PC-9 (cell line): ENCODE measurements at regions not wholly inside any gene's neighbourhood (a gene's known extent, or its start where the extent isn't known, plus 50 kb on each side); places are given as distances from the start of the nearest gene placed in this dataset.

Source experiments
- BruUV-seq: library from RNA; stranded (reverse); fragments of 400-500 nt; replicated peaks from 2 replicates; lab custom pipeline; 2021; lab: Mats Ljungman, UMichigan
- CTCF ChIA-PET: fragments of 300-600 bp; sonication (Branson Sonifier 250); formaldehyde crosslinking; loops from one replicate; lab custom pipeline; 2022; ENCODE audit warnings: antibody characterized with exemption; lab: Charles Lee
- POLR2A ChIA-PET: fragments of 300-600 bp; sonication (Branson Sonifier 250); formaldehyde crosslinking; loops from one replicate; lab custom pipeline; 2022; ENCODE audit warnings: antibody characterized with exemption; ENCODE audit not compliant: unreplicated experiment; lab: Charles Lee
- DNase-seq, 2 experiments: peaks; one replicate each; pipeline versions ENCODE4 v3.0.0 to v3.0.0-alpha.2; 2015 to 2022; ENCODE audit warnings: mixed read lengths in 1 of 2
- H2AFZ ChIP-seq: fragments of 200-600 bp; sonication (generic); 2 replicates; pipeline ENCODE4 v1.8.1; 2017; ENCODE audit warnings: antibody characterized with exemption
- H3F3A ChIP-seq: fragments of 200-600 bp; sonication (generic); 2 replicates; pipeline ENCODE4 v1.8.1; 2017; ENCODE audit warnings: antibody characterized with exemption, mild to moderate bottlenecking, low read depth; ENCODE audit not compliant: insufficient read depth
- H3K27ac ChIP-seq: fragments of 200-600 bp; sonication (generic); 2 replicates; pipeline ENCODE4 v1.6.1; 2016; ENCODE audit warnings: mixed run types
- H3K27me3 ChIP-seq: fragments of 200-600 bp; sonication (generic); 2 replicates; pipeline ENCODE4 v1.6.1; 2016; ENCODE audit warnings: low read depth, mixed run types; ENCODE audit not compliant: insufficient read depth
- H3K36me3 ChIP-seq: fragments of 200-600 bp; sonication (generic); 2 replicates; pipeline ENCODE4 v1.6.1; 2016; ENCODE audit warnings: low read depth, mixed run types
- H3K4me1 ChIP-seq: fragments of 200-600 bp; sonication (generic); replicated peaks from 2 replicates; pipeline ENCODE4 v1.6.1; 2016; ENCODE audit warnings: mixed run types; ENCODE audit not compliant: insufficient read depth
- H3K4me2 ChIP-seq: fragments of 200-600 bp; sonication (generic); 2 replicates; pipeline ENCODE4 v1.6.1; 2017; ENCODE audit warnings: mixed run types
- H3K4me3 ChIP-seq: fragments of 200-600 bp; sonication (generic); 2 replicates; pipeline ENCODE4 v1.6.1; 2016; ENCODE audit warnings: mixed run types
- H3K79me2 ChIP-seq: fragments of 200-600 bp; sonication (generic); 2 replicates; pipeline ENCODE4 v1.6.1; 2017; ENCODE audit warnings: low read depth, mixed run types
- H3K9me2 ChIP-seq: fragments of 200-600 bp; sonication (generic); 2 replicates; pipeline ENCODE4 v1.8.1; 2017; ENCODE audit warnings: mild to moderate bottlenecking; ENCODE audit not compliant: insufficient read depth
- H3K9me3 ChIP-seq: fragments of 200-600 bp; sonication (generic); 2 replicates; pipeline ENCODE4 v1.8.1; 2016; ENCODE audit warnings: low read depth; ENCODE audit not compliant: insufficient read depth
- H4K20me1 ChIP-seq: fragments of 200-600 bp; sonication (generic); 2 replicates; pipeline ENCODE4 v1.8.1; 2017; ENCODE audit not compliant: insufficient read depth
- EZH2 ChIP-seq: fragments of 200-600 bp; sonication (generic); IDR thresholded peaks from 2 replicates; pipeline ENCODE4 v1.8.0; 2017; ENCODE audit warnings: antibody characterized with exemption, low read depth
- intact Hi-C: fragments of 100-400 bp; cut with micrococcal nuclease; formaldehyde crosslinking; loops from one replicate; pipeline ENCODE4 v1.10.0; 2022; ENCODE audit not compliant: unreplicated experiment
- TF ChIP-seq, protein P1 (sequence below): fragments of 200-600 bp; sonication (generic); conservative IDR thresholded peaks from 2 replicates; pipeline ENCODE4 v1.6.1; 2017; ENCODE audit warnings: mixed run types, antibody characterized with exemption, mild to moderate bottlenecking, moderate library complexity

DNA sequence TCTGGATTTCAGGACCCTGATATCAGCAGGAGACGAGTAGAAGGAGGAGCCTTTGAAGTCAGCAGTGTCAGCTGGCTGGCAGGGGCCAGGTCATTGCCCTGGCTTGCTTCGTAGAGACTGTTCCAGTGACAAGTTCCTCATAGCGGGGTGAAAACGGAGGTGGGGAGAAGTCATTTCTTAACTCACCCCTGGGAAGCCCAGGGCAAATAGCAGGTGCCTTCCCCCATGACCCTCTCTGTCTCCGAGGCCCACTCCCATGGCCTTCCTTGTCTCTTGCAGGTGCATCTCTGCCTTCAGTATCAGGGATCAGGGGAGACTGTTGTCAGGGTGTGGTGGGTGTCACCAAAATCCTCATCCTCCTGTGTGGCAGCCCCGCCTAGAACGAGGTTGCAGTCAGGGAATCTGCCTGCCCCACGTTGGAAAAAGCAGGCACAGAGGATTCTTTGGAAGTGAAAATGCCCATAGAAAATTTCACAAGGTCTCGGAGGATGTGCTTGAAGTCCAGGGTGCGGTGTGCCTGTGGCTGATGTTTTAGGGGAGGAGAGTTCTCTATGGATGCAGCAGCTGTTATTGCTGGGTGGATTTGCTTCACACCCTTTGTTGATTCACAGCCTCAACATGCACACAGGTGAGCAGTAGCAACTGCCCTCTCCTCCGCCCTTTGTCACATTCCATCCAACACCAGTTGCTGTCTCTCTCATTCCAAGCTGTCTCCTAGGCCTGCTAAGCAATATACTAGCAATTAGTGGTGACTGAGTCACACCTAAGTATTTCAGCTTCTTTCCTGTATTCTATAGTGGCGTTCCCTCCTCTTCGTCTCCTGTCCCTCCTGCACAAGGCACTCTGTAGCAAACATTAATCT is 142.6 kb upstream of the FHL2 start:
- CTCF ChIA-PET: no interaction called here
- no peaks in the 10 kb centered on the region for H3K79me2 ChIP-seq
- H3K4me3 ChIP-seq: no peak overlapping the region
- TF ChIP-seq, protein P1, sequence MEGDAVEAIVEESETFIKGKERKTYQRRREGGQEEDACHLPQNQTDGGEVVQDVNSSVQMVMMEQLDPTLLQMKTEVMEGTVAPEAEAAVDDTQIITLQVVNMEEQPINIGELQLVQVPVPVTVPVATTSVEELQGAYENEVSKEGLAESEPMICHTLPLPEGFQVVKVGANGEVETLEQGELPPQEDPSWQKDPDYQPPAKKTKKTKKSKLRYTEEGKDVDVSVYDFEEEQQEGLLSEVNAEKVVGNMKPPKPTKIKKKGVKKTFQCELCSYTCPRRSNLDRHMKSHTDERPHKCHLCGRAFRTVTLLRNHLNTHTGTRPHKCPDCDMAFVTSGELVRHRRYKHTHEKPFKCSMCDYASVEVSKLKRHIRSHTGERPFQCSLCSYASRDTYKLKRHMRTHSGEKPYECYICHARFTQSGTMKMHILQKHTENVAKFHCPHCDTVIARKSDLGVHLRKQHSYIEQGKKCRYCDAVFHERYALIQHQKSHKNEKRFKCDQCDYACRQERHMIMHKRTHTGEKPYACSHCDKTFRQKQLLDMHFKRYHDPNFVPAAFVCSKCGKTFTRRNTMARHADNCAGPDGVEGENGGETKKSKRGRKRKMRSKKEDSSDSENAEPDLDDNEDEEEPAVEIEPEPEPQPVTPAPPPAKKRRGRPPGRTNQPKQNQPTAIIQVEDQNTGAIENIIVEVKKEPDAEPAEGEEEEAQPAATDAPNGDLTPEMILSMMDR: no peak
- no peak for TF ChIP-seq EZH2
- H4K20me1 ChIP-seq: no peaks in the 10 kb centered on the region
- peaks cover 17% of the 10 kb centered on the region; the same call in 1 of the 2 replicates for H3F3A ChIP-seq
- H3K4me1 ChIP-seq: peaks cover 24% of the 10 kb centered on the region
- peak overlapping the region; percentile 32 for H3K4me2 ChIP-seq
- intact Hi-C loops: no loop called here
- no peak overlapping the region for H2AFZ ChIP-seq
- no peak overlapping the region for H3K27ac ChIP-seq
- no TSS peak for BruUV-seq
- H3K27me3 ChIP-seq: peaks cover 12% of the 10 kb centered on the region; the same call in 1 of the 2 replicates
- peak; percentile 40 to 97 for DNase-seq
- no peaks in the 10 kb centered on the region for H3K36me3 ChIP-seq
- H3K9me2 ChIP-seq: no peaks in the 10 kb centered on the region
- H3K9me3 ChIP-seq: no peaks in the 10 kb centered on the region
- POLR2A ChIA-PET: interaction anchor here (0.6 kb wide), 1 partner anchor 204 kb away, joined by 13 read pairs; the partner anchor contains the start of gene C2orf49

DNA sequence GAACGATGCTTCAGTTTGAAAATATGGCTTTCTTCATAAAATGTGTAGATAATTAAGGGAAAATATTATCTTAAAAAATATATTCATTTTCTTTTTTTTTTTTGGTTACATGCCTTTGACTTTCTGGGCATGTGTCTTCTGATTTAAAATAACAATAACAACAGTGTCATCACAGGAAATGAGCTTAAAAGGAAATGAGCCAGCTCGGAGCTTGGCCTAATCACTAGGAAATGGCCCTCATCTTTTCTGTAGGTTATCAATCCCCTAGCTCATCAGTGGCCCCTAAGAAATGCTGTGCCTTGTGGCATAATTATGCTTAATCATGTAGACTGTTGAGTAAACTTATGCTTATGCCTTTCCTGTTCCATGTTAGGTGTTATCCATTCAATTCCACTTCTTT is 141.8 kb upstream of the FHL2 start:
- no TSS peak for BruUV-seq
- Histone ChIP-seq H3K36me3 (no peaks in the 10 kb centered on the region), H3F3A (peaks cover 17% of the 10 kb centered on the region; the same call in 1 of the 2 replicates), H3K79me2 (no peaks in the 10 kb centered on the region), H3K4me1 (peaks cover 19% of the 10 kb centered on the region), H3K4me2 (no peak overlapping the region), H3K27ac (no peak overlapping the region), H2AFZ (no peak overlapping the region), H3K4me3 (no peak overlapping the region), H4K20me1 (no peaks in the 10 kb centered on the region), H3K27me3 (peaks cover 12% of the 10 kb centered on the region; the same call in 1 of the 2 replicates), H3K9me2 (no peaks in the 10 kb centered on the region), H3K9me3 (no peaks in the 10 kb centered on the region)
- ChIA-PET POLR2A (no interaction called here), CTCF (no interaction called here)
- no peak for DNase-seq
- no peak for TF ChIP-seq EZH2
- TF ChIP-seq, protein P1: no peak
- intact Hi-C loops: no loop called here

DNA sequence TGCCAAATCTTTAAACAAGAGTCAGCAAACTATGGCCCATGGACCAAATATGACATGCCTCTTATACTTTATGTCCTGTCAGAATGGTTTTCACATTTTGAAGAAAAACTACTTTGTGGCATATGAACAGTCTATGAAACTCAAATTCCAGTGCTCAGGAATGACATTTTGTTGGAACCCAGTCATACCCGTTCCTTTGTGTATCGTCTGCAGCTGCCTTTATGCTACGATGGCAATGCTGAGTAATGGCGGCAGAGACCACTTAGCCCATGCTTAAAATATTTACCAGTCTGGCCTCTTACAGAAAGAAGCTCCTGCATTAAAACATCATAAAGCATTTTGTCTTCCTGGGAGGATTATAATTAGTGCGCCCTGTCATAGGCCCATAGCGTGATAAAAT is 140.5 kb upstream of the FHL2 start:
- Histone ChIP-seq H3F3A (peaks cover 17% of the 10 kb centered on the region; the same call in 1 of the 2 replicates), H3K9me2 (no peaks in the 10 kb centered on the region), H3K4me3 (no peak overlapping the region), H3K4me2 (no peak overlapping the region), H3K4me1 (peaks cover 19% of the 10 kb centered on the region), H3K27me3 (peaks cover 12% of the 10 kb centered on the region; the same call in 1 of the 2 replicates), H3K27ac (no peak overlapping the region), H4K20me1 (no peaks in the 10 kb centered on the region), H3K79me2 (no peaks in the 10 kb centered on the region), H3K36me3 (no peaks in the 10 kb centered on the region), H3K9me3 (no peaks in the 10 kb centered on the region), H2AFZ (no peak overlapping the region)
- intact Hi-C loops: no loop called here
- no peak for DNase-seq
- no TSS peak for BruUV-seq
- ChIA-PET POLR2A (interaction anchor here (0.7 kb wide), 1 partner anchor 114 kb away, joined by 7 read pairs; no protein-coding TSS in a partner anchor), CTCF (no interaction called here)
- no peak for TF ChIP-seq EZH2
- TF ChIP-seq, protein P1: no peak
